GM18951 (cell line): ENCODE measurements at regions not wholly inside any gene's neighbourhood (a gene's known extent, or its start where the extent isn't known, plus 50 kb on each side); places are given as distances from the start of the nearest gene placed in this dataset.

Source experiments
- POLR2A ChIP-seq: IDR thresholded peaks from 4 replicates; pipeline ENCODE4 v1.6.1; 2011; ENCODE audit warnings: mild to moderate bottlenecking; ENCODE audit not compliant: insufficient read length, insufficient read depth; ENCODE audit errors: extremely low read depth
- in situ Hi-C: fragments of 300-500 bp; cut with MboI; formaldehyde crosslinking; loops from one replicate; pipeline ENCODE4 v1.12.0; 2022; ENCODE audit warnings: low sequenced_read_pairs, mixed read lengths, inconsistent platforms; ENCODE audit not compliant: unreplicated experiment

DNA sequence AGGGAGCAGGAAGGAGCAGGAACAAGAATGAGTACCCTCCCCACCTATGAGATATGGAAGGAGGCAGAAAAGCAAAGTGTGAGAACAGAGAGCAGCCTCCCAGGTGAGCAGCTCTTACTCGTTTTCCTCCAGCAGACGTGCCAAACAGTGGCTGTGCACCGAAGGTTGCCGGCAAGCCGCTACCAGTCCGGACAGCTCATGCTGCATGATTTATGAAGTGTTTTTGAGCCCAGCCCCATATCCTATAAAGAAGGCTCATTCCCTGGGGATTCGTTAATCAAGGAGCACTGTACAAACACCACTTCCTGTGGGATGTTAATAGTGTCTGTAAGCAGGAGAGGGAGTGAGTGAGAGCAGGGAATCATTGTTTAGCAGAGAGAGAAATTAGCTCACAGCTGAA is 118.3 kb upstream of the FOXB1 start:
- in situ Hi-C loops: no loop called here

DNA sequence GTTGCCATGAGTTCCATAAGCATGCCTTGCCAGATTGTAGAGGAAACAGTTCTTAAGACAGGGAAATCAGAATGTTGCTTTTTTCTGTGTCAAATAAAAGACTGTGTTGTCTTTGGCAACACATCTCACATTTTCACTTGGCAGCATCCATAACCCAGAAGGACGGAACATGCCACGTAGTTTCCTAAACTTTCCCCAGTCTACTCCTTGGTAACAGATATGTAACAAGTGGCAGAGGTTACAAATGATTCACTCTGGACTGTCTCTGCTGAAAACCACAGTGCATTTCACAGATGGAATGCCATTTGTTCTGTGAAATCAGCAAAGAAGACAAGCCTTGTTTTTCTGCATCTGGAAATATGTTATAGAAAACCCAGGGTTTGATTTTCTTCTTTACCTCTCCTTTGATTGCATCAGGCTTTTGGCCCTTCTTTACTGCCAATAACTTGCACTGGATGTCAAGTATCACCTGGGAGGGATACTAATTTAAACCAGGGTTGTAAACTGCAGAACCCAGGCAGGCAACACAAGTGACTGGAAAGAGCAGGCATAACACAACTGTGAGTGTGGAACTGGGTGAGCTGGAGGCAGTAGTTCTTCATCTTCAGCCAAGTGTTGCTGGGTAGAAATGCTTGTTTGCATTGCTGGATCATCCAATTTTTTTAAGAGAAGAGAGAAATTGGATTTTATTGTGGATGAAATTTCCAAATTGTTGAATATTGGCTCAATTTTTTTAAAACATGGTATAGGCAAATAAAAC is 124.4 kb upstream of the FOXB1 start:
- TF ChIP-seq POLR2A: no peak
- in situ Hi-C loops: no loop called here

More for the DNA sequence above, 118.3 kb upstream of the FOXB1 start:
- TF ChIP-seq POLR2A: no peak

DNA sequence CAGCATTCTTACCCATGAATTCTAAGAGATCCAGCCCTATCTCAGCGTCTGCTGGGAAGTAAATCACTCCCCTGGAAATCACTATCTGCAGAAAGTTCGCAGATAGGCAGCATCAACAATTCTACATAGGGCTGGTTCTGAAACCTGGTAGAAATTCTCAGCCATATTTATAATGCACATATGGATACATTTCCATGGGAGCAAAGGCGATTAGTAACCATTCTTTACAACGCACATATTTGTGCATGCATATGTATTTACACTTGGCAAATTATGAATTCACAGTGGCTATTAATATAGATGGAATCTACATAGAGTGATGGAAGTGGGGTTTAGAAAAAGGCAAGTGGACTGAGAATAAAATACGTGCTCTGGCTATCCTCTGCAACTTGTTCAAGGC is 128.0 kb upstream of the FOXB1 start:
- no peak for TF ChIP-seq POLR2A

DNA sequence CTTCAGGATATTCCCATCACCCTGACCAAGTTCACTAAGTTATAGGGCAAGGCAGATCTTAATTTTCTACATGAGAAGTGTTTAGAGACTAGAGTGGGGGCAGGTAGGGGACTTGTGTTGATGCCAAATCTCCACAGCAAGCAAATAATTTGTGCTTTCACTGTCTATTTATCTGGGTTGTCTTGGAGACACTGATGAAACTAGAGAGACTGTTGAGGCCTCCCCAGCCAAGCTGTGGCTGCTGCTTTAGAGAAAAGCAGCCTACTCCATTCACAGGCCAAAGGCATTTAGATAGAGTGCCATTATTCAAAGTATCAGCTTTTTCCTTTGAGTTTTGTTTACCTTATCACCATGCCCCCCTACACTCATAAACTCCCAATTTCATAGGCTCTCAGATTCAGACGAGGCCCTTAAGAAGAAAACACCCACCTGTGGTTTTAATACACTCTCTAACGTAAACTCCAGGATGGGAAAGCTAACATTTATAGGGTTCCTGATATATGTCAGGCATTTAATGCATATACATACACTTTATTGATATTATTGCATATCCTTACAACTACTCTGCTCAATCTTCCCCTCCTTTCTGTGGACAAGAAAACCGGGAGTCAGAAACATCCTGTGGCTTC is 130.4 kb upstream of the FOXB1 start:
- in situ Hi-C loops: no loop called here
- no peak for TF ChIP-seq POLR2A

More for the DNA sequence above, 128.0 kb upstream of the FOXB1 start:
- in situ Hi-C loops: no loop called here

DNA sequence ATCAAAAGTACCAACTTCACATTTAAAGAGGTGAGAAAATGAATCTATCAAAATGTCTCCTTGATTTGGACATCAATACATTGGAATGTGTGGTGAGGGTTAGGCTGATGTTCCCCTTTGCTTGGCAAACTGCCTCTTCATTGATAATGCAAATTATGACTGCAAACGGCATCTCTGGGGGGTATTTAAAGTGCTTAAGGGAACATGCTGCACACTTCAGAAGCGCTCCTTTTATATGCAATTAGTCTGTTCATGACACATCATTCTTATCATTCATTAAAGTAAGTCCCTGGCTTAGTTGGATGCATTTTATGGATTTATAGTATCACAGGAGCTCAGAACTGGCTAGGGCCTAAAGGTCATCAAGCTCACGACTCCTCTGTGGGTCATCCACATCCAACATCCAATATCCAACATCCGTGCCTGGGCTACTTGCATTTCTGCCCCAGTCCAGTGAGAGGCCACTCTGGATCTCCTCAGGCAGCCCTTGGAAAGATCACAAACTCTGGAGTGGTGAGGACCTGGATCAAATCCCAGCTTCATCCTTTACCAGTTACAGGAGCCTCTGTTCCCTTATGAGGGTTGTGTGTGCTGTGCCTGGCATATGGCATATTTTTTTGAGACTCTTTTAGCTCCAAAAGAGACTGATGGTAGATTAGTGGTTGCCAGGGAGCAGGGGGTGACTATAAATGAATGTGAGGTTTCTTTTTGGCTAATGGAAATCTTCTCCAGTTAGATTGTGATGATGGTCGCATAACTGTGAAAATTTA is 136.8 kb upstream of the FOXB1 start:
- in situ Hi-C loops: no loop called here
- no peak for TF ChIP-seq POLR2A

DNA sequence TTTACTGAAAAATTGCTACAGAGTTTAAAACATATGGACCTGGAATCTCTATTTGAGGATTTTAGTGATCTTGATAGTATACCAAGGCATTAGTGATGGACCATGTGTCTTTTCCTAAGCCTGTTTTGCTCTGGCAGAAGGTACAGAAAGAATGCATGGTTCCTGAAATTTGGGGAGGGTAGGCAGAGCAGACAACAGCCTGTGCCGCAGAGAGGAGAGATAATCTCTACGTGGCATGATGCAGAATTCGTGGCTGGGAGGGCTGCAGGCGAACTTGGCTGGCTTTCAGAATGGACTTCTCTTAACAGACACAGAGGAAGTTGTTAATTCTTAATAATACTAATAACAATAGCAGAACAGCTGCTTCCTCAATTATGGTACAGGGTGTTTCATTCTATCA is 137.5 kb upstream of the FOXB1 start:
- in situ Hi-C loops: no loop called here
- TF ChIP-seq POLR2A: no peak

DNA sequence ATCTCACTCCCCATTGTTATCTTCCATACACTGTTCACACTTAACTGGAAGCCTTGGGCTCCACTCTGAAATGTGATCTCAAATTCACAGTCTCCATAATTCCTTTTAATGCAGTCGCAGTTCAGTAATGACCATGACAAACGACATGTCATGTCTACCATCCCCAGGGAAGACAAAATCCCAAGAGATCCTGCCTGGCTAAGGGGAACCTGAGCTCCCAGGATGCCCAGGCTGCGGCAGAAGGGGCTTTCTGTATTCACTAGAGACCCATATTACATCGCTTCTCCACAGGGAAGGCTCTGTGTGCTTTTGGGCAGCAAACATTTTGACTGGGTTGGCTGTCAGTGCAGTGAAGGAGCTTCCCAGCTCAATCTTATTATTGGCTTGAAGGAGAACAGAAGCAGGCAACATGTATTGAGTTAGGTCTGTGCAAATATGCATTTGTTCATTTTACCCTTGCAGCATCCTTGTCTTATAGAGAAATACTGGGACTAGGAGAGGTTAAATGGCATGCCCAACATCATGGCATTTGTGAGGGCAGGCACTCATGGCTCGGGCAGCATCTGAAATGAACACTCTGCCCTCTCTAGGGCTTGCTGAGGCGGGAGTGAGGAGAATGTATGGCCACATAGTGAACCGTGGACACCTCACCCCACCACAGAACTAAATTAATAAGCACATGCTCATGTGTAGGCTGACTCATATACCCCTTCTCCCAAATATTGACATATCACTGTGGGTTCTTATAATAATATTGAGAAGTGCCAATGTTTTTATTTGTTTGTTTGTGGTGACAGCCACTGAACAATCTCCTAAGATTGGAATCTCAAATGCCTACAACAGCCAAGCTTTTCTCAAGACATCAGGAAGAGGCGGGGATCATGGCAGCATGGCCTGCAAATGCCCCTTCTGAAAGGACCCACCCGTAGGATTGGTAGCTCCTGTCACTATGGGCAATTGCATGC is 141.6 kb upstream of the FOXB1 start:
- no peak for TF ChIP-seq POLR2A
- in situ Hi-C loops: no loop called here

DNA sequence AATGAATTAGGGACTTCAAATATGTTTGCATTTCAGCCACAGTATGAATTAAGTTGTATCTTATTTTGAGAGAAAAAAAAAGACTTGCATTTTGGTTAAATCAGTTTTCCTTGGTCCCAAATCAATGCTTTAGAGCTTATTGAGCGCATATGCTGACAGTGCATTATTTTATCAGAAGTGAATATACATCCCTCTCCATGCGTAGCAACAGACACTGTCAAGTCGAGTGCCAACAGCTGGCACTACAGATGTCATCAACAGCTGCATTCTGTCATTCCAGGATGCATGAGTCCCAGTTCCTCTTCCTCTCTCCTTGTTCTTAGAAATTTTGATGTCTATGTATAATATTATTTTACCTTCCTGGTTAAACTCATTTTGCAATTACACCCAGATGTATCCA is 156.1 kb upstream of the FOXB1 start:
- in situ Hi-C loops: no loop called here
- no peak for TF ChIP-seq POLR2A

DNA sequence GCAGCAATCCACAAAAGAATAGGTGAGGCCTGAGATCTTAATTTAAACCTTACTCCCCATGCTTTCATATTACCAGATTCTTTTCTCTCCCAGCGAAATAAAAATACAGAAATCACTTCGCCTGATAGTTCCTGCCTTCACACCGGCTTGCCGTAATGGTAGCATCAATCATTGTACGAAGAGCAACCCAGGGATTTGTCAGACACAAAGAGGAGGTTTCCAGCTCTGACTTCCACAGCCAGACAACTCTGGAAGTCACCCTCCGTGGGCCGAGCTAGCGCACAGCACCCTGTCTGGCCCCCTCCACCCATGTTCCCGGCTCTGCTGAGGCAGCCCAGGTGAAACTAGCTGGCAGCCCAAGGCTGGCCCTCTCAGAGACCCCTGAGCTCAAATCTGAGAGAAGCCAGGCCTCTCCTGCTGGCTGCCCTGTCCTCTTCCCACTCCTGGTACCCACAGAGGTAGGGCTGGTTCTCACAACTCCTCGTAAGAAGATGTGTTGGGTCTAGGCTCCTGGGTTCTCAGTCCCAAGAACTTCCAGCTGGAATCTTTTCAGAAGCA is 156.9 kb upstream of the BNIP2 start:
- TF ChIP-seq POLR2A: no peak
- in situ Hi-C loops: no loop called here

DNA sequence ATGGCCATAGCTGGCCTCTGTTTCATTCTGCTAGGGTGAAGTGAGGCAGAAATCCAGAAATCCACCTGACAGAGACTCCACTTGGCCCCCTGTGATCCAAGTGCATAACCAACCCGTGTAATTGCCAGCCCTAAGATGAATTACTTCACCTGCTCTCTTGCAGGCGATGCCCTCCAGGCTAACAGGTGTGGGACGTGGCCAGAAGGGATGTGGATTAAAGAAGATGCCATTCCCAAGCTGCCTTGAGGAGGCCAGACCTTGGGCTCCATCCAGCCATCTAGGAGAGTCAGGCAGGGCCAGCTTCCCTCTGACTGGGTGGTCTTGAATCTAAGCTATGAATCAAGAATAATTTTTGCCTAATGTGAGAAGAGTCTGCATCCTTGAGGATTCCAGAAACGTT is 154.5 kb upstream of the BNIP2 start:
- in situ Hi-C loops: no loop called here
- TF ChIP-seq POLR2A: no peak

DNA sequence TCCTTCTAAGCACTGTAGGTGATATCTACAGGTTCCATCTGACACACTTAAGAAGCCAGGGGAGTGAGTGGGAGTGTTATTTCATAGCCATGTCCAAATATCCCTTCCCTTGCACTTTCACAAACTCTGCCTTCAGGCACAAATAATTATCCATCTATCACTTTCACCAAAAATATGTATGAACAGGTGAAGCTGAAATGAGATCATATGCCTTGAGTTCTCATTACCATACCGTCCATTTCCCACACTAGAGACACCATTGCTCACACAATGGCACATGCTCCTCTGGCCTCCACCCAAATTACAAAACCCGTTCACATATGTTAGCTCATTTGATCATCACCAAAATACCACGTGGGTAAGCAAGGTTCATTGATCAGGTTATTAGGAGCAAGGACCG is 151.9 kb upstream of the BNIP2 start:
- in situ Hi-C loops: no loop called here
- no peak for TF ChIP-seq POLR2A

DNA sequence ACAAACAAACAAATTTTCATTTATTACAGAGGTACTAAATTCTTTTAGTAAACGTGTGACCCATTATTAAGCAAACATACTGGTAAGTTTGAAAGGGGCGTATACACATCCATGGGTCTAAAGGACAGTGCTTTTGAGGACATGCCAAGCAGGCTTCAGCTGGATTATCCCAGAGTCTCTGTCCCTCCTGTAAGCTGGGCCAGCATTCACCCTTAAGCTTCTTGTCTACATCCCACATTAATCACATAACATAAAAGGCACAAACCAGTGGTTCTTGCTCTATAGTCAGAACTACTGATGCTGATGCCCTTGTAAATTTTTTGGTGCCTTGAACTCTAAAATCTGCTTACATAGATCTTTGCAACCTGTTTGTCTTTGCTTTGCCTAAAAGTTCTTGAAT is 150.8 kb upstream of the BNIP2 start:
- in situ Hi-C loops: no loop called here
- no peak for TF ChIP-seq POLR2A
